Memory B cell (primary cell): ENCODE measurements at regions not wholly inside any gene's neighbourhood (a gene's known extent, or its start where the extent isn't known, plus 50 kb on each side); places are given as distances from the start of the nearest gene placed in this dataset.
"Not testable (repeated sequence)": the region's sequence is repeated elsewhere in the genome, so short reads cannot be mapped to it uniquely, and the experiment has no call there.

Source experiments
- ATAC-seq: fragments of 150-1000 bp; cut with Tn5 transposase; 2 replicates; pipeline ENCODE4 v1.10.0; 2021; ENCODE audit warnings: low read depth, mild to moderate bottlenecking, moderate library complexity
- DNase-seq, 2 donors: peaks; one replicate each; pipeline ENCODE4 v3.0.0; 2022; ENCODE audit warnings: low spot score in 2 of 2
- H3K27ac Mint-ChIP-seq: one replicate; pipeline ENCODE4 v1.8.0; 2022; ENCODE audit warnings: mild to moderate bottlenecking, moderate library complexity, mixed read lengths
- H3K27me3 Mint-ChIP-seq: one replicate; pipeline ENCODE4 v1.8.0; 2022; ENCODE audit warnings: mixed read lengths
- H3K36me3 Mint-ChIP-seq: one replicate; pipeline ENCODE4 v1.8.0; 2022; ENCODE audit warnings: mild to moderate bottlenecking, mixed read lengths
- H3K4me1 Mint-ChIP-seq: one replicate; pipeline ENCODE4 v1.8.0; 2022; ENCODE audit warnings: mixed read lengths
- H3K4me3 Mint-ChIP-seq: one replicate; pipeline ENCODE4 v1.8.0; 2022; ENCODE audit warnings: mild to moderate bottlenecking, moderate library complexity, mixed read lengths
- H3K9me3 Mint-ChIP-seq: one replicate; pipeline ENCODE4 v1.8.0; 2022; ENCODE audit warnings: mixed read lengths

DNA sequence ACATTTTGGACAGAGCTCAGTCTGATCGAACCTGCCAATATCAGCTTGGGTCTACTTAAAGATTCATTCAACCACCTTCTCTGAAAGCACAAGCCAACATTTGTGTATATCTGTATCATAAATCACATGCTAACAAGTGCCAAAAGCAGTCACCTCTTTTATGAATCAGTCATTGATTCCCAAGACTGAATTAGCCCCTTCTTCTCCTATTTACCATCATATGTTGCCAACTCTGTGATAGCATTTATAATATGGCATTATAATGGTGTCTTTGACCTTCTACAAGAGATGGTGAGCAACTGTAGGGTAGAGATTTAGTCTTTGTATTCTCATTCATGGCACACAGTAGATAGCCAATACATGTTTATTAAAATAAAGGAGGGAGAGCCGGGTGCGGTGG lies 61.4 kb downstream of the DDX53 start:
- Mint-ChIP-seq H3K4me1 (peaks cover 2% of the 10 kb centered on the region), H3K36me3 (no peaks in the 10 kb centered on the region), H3K27ac (no peak overlapping the region), H3K4me3 (no peak overlapping the region), H3K27me3 (no peaks in the 10 kb centered on the region), H3K9me3 (no peaks in the 10 kb centered on the region)
- DNase-seq (no peak), ATAC-seq (no peak)

DNA sequence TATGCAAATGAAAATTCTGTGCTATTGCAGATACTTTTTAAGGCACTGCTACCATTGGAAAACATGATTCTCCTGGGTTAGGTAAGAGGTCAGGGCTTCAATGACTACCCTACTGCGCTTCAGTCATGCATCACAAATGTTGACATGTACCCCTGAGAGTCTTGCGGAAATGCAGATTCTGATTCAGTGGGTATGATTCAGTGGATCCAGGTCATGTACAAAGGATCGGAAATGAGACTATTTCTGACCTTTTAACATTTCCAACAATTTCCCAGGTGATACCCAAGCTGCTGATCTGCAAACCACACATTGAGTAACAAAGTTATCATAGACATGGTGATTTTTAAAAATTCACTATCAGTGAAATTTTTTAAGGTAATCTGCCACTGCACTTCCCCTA lies 62.6 kb downstream of the DDX53 start:
- peaks cover 2% of the 10 kb centered on the region for H3K4me1 Mint-ChIP-seq
- no peak for DNase-seq
- ATAC-seq, result no peak
- no peaks in the 10 kb centered on the region for H3K27me3 Mint-ChIP-seq
- H3K27ac Mint-ChIP-seq, result no peak overlapping the region
- H3K9me3 Mint-ChIP-seq, result no peaks in the 10 kb centered on the region
- H3K4me3 Mint-ChIP-seq, result no peak overlapping the region
- no peaks in the 10 kb centered on the region for H3K36me3 Mint-ChIP-seq

- H3K4me1 Mint-ChIP-seq, result peaks cover 2% of the 10 kb centered on the region
- H3K9me3 Mint-ChIP-seq, result no peaks in the 10 kb centered on the region
- ATAC-seq (no peak), DNase-seq (no peak)
- peaks cover 2% of the 10 kb centered on the region for H3K36me3 Mint-ChIP-seq
- no peak overlapping the region for H3K27ac Mint-ChIP-seq
- H3K27me3 Mint-ChIP-seq, result no peaks in the 10 kb centered on the region
- H3K4me3 Mint-ChIP-seq, result no peak overlapping the region
These were observed 67.0 kb downstream of the DDX53 start for GRCh38 chrX:23066588-23067281.

DNA sequence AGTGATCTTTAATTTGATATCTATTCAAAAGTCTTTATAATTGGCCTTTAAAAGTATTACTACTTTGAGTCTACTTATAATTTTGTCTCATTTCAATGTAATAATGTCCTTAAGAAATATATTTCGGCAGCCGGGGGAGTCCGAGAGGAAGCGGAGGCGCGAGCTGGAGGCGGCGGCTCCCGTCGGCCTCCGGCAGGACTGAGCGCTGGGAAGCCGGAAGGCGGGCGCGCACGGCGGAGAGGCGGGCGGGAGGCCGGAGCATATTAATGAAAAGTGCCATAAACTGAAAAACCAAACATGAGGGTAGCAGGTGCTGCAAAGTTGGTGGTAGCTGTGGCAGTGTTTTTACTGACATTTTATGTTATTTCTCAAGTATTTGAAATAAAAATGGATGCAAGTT lies 75.7 kb downstream of the DDX53 start:
- not testable (repeated sequence) for ATAC-seq, H3K27me3 Mint-ChIP-seq, H3K27ac Mint-ChIP-seq, H3K4me1 Mint-ChIP-seq, H3K4me3 Mint-ChIP-seq, DNase-seq, H3K9me3 Mint-ChIP-seq, H3K36me3 Mint-ChIP-seq

DNA sequence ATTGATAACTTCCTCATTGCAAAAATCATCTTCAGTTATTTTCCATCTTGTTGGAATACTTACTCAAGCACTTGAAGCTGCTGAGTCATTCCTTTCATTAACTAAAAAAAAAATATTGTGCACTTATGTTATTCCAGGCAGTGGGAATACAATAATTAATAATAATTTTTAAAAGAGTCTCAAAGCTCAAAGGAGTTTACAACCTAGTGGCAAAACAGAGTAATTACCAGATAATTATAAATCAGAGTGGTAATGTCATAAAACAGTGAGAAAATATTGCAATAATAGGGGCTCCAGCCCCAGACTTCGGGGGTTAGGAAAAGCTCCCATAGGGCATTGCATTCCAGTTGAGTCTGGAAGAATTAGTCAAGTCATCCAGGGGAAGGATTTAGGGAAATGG lies 79.6 kb downstream of the DDX53 start:
- DNase-seq, result no peak
- Mint-ChIP-seq H3K4me1 (no peaks in the 10 kb centered on the region), H3K9me3 (peaks cover 2% of the 10 kb centered on the region), H3K27ac (no peak overlapping the region), H3K4me3 (no peak overlapping the region), H3K27me3 (no peaks in the 10 kb centered on the region), H3K36me3 (no peaks in the 10 kb centered on the region)
- no peak for ATAC-seq

- ATAC-seq (no peak), DNase-seq (no peak)
- H3K4me1 Mint-ChIP-seq, result no peaks in the 10 kb centered on the region
- no peak overlapping the region for H3K27ac Mint-ChIP-seq
- H3K9me3 Mint-ChIP-seq, result no peaks in the 10 kb centered on the region
- H3K36me3 Mint-ChIP-seq, result no peaks in the 10 kb centered on the region
- no peak overlapping the region for H3K4me3 Mint-ChIP-seq
- H3K27me3 Mint-ChIP-seq, result no peaks in the 10 kb centered on the region
These were observed 101.1 kb downstream of the DDX53 start for GRCh38 chrX:23100826-23101225.

- no peak overlapping the region for H3K27ac Mint-ChIP-seq
- no peak overlapping the region for H3K4me3 Mint-ChIP-seq
- H3K9me3 Mint-ChIP-seq, result no peaks in the 10 kb centered on the region
- H3K36me3 Mint-ChIP-seq, result no peaks in the 10 kb centered on the region
- DNase-seq, result no peak
- ATAC-seq, result no peak
- no peaks in the 10 kb centered on the region for H3K27me3 Mint-ChIP-seq
- H3K4me1 Mint-ChIP-seq, result no peaks in the 10 kb centered on the region
These were observed 103.8 kb downstream of the DDX53 start for GRCh38 chrX:23103546-23103945.

- no peaks in the 10 kb centered on the region for H3K9me3 Mint-ChIP-seq
- H3K36me3 Mint-ChIP-seq, result peaks cover 1% of the 10 kb centered on the region
- H3K27me3 Mint-ChIP-seq, result no peaks in the 10 kb centered on the region
These were observed 114.5 kb downstream of the DDX53 start for GRCh38 chrX:23114241-23114640.

GRCh38 chrX:23115651-23116050 lies 115.9 kb downstream of the DDX53 start:
- Mint-ChIP-seq H3K4me3 (no peak overlapping the region), H3K27ac (no peak overlapping the region), H3K27me3 (no peaks in the 10 kb centered on the region), H3K4me1 (no peaks in the 10 kb centered on the region), H3K9me3 (no peaks in the 10 kb centered on the region), H3K36me3 (peaks cover 1% of the 10 kb centered on the region)
- DNase-seq (no peak), ATAC-seq (no peak)

More at GRCh38 chrX:23114241-23114640, 114.5 kb downstream of the DDX53 start:
- no peak overlapping the region for H3K4me3 Mint-ChIP-seq
- H3K4me1 Mint-ChIP-seq, result no peaks in the 10 kb centered on the region
- ATAC-seq (no peak), DNase-seq (no peak)
- no peak overlapping the region for H3K27ac Mint-ChIP-seq

- no peak overlapping the region for H3K4me3 Mint-ChIP-seq
- H3K9me3 Mint-ChIP-seq, result no peaks in the 10 kb centered on the region
- ATAC-seq (no peak), DNase-seq (no peak)
- no peaks in the 10 kb centered on the region for H3K27me3 Mint-ChIP-seq
- no peaks in the 10 kb centered on the region for H3K4me1 Mint-ChIP-seq
- H3K36me3 Mint-ChIP-seq, result no peaks in the 10 kb centered on the region
- H3K27ac Mint-ChIP-seq, result no peak overlapping the region
These were observed 118.4 kb downstream of the DDX53 start for GRCh38 chrX:23118163-23118562.

DNA sequence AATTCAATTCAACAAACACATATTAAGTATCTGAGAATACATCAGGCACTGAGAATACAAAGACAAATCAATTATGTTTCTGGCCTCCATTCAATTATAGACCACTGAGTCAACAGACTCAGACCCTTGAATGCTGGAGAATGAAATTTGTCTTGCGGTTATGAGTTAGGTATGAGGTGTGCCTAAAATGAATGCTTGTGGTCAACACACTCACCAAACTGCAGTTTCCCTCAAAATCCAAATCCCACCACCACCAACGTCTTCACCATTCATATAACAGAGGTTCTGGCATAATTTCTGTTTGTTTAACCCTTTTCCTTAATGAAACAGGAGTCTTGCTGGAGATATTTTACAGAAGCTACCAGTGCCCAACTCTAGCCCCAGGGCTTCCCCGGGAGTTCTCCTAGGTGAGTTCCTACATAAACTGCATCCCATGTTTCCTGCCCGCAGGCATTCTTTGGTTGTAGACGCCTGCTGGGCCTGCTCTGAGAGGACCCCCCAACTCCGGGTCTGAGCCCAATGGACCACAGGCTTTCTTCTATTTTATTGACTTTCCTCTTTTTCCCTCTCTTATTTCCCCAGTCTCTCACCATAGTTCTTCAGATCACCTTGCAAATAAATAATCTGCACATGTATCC lies 119.2 kb downstream of the DDX53 start:
- DNase-seq, result no peak
- H3K4me3 Mint-ChIP-seq, result no peak overlapping the region
- H3K36me3 Mint-ChIP-seq, result no peaks in the 10 kb centered on the region
- H3K9me3 Mint-ChIP-seq, result no peaks in the 10 kb centered on the region
- no peak for ATAC-seq
- H3K27ac Mint-ChIP-seq, result no peak overlapping the region
- H3K27me3 Mint-ChIP-seq, result no peaks in the 10 kb centered on the region
- no peaks in the 10 kb centered on the region for H3K4me1 Mint-ChIP-seq

GRCh38 chrX:23127586-23127985 lies 127.8 kb downstream of the DDX53 start:
- ATAC-seq (no peak), DNase-seq (no peak)
- no peaks in the 10 kb centered on the region for H3K9me3 Mint-ChIP-seq
- no peaks in the 10 kb centered on the region for H3K36me3 Mint-ChIP-seq
- no peaks in the 10 kb centered on the region for H3K27me3 Mint-ChIP-seq
- H3K27ac Mint-ChIP-seq, result no peak overlapping the region
- no peak overlapping the region for H3K4me3 Mint-ChIP-seq
- no peaks in the 10 kb centered on the region for H3K4me1 Mint-ChIP-seq

DNA sequence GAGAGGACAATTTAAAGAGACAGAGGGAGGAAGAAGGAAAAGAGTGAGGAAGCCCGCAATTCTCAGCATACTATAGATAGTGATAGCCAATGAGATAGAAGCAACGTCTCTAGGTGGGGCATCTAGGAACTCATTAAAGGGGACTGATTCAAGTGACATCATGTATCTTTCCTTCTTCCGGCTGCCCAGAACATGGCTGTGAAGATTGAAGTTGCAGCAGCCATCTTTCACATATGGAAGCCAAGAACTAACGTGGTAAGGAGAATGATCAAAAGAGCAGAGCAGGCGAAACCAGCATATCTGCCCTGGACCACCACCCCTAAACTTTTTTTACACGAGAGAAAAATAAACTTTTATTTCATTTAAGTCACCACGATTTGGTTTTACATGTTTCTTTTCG lies 133.8 kb downstream of the DDX53 start:
- no peak overlapping the region for H3K4me3 Mint-ChIP-seq
- no peaks in the 10 kb centered on the region for H3K9me3 Mint-ChIP-seq
- DNase-seq, result no peak
- no peak overlapping the region for H3K27ac Mint-ChIP-seq
- H3K4me1 Mint-ChIP-seq, result no peaks in the 10 kb centered on the region
- no peak for ATAC-seq
- H3K27me3 Mint-ChIP-seq, result no peaks in the 10 kb centered on the region
- H3K36me3 Mint-ChIP-seq, result no peaks in the 10 kb centered on the region

DNA sequence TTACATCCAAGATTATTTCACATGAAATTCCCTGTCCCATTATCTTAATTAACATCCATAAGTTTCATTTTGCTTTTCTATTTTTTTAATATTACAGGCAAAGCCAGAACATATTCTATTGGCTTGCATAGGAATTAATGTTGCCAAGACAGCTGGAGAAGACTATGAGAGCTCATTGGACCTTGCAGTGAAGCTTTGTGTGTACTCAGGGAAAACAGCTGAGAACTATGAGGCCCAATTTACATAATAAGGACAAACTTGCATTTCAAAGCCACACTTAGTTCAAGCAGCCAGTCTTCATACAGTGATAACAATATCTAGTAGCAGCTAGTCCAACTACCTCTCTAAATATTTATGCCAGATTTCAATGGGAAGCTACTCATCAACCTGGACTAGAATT lies 134.4 kb downstream of the DDX53 start:
- Mint-ChIP-seq H3K27me3 (no peaks in the 10 kb centered on the region), H3K4me1 (no peaks in the 10 kb centered on the region), H3K36me3 (no peaks in the 10 kb centered on the region), H3K9me3 (no peaks in the 10 kb centered on the region), H3K27ac (no peak overlapping the region), H3K4me3 (no peak overlapping the region)
- ATAC-seq (no peak), DNase-seq (no peak)

DNA sequence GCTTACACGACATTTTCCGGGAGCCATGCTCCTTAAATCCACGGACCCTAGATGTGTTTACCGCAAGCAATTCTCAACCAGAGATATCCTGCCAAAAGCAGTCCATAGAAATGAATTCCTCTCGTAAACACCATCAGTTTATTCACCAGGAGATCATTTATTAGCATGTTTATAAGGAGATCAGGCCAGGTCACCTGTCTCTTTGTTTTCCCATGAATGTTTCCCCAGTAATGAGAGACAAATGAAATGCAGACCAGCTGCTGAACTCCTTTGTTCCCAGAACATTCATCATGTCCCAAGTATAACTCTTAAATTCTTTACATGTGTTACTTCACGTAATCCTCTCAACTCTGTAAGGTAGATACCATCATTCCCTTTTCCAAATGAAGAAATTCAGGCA lies 137.1 kb downstream of the DDX53 start:
- no peaks in the 10 kb centered on the region for H3K36me3 Mint-ChIP-seq
- H3K27me3 Mint-ChIP-seq, result no peaks in the 10 kb centered on the region
- ATAC-seq (no peak), DNase-seq (no peak)
- no peaks in the 10 kb centered on the region for H3K4me1 Mint-ChIP-seq
- H3K27ac Mint-ChIP-seq, result no peak overlapping the region
- H3K4me3 Mint-ChIP-seq, result no peak overlapping the region
- no peaks in the 10 kb centered on the region for H3K9me3 Mint-ChIP-seq
